ENCODE measurements at regions not wholly inside any gene's neighbourhood (a gene's known extent, or its start where the extent isn't known, plus 50 kb on each side); places are given as distances from the start of the nearest gene placed in this dataset. TPM values are rescaled to one million over a fixed set of nuclear protein-coding genes. Genes with fewer than 3 reads are reported as not detected.

Small RNAs in the stretch of these regions (microRNA-seq; reads per million reads assigned to microRNA genes)
- gene RNA5SP438 (ENCODE audit: insufficient read depth, insufficient read length), result not detected

Small RNAs in the stretch of these regions (small RNA-seq; reads per million reads assigned to genes)
- 0 reads per million in 5 experiments for gene RNA5SP438

Data from IMR-90 (cell line).